Stimulated activated CD4-positive, alpha-beta T cell treated with anti-CD3 and anti-CD28 coated beads, Interleukin-4, amount 100 ng/mL, for 24 hours (primary cell): ENCODE measurements at regions not wholly inside any gene's neighbourhood (a gene's known extent, or its start where the extent isn't known, plus 50 kb on each side); places are given as distances from the start of the nearest gene placed in this dataset.
"Not testable (repeated sequence)": the region's sequence is repeated elsewhere in the genome, so short reads cannot be mapped to it uniquely, and the experiment has no call there.

Experiments used
- DNase-seq: peaks from one replicate; pipeline ENCODE4 v3.0.0-alpha.2; 2020

DNA sequence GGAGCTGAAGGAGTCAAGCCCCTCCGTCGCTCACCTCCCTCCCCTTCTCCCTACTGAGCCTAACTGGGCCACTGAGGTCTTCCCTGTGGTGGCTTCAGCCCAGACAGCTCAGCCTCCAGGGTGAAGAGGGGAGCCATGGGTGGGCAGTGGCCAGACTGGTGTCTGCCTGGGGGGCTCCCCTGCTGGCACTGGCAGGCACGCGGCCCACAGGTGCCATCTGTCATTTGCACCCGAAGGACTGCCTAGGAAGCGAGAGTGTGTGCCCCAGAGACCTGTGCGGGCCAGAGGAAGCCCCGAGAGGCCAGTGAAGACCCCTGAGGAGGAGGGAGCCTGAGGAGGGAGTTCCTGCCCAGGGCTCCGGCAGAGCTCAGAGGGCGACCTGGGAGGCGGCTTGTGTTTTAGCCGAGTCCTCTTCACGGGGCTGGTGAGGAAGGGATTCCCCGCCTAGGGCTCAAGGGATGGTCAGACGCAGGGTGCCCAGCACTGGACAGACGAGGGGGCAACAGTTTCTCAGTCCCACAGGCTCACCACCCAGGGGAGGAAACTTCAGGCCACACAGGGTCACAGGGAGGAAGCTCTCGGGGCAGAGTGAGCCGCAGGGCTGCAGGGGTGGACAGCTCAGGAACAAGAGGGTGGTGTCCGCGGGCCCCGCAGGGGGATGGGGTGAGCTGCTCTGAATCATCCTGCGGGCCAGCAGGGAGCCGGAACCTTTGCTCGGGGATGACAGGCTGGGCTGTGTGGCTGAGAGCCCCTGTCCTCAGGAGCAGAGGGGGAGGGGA lies 76.2 kb upstream of the PPP2R2D start:
- no peak for DNase-seq

DNA sequence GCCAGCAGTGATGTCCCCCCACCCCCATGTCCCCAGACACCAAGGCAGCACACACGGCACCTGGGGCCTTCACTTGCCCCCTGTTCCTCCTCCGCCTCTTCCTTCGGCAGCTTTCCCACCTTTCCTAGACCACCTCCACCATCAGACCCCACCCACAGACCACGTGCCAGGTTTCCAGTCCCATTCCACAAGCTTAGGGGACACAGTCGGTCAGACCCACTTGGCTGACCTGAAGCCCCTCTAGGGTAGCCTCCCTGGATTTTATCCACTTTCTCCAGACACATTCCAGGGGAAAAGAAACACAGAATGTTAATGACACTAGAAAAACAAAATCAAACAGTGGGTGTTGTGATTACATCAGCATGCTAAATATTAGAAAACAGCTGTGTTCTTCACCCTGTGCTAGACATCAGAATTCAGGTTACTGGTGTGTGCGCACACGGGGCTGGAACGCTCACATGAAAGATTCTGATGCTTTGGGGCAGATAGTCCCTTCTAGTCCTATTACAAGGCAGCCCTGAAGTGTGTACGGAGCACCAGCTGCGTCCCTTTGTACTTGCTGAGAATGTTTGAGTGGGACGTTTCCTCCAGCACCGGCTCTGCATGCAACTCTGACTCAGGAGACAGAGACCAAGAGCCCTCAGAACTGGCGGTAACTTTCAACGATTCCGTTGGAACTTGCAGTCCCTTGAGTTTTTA lies 75.5 kb upstream of the PPP2R2D start:
- DNase-seq = no peak

DNA sequence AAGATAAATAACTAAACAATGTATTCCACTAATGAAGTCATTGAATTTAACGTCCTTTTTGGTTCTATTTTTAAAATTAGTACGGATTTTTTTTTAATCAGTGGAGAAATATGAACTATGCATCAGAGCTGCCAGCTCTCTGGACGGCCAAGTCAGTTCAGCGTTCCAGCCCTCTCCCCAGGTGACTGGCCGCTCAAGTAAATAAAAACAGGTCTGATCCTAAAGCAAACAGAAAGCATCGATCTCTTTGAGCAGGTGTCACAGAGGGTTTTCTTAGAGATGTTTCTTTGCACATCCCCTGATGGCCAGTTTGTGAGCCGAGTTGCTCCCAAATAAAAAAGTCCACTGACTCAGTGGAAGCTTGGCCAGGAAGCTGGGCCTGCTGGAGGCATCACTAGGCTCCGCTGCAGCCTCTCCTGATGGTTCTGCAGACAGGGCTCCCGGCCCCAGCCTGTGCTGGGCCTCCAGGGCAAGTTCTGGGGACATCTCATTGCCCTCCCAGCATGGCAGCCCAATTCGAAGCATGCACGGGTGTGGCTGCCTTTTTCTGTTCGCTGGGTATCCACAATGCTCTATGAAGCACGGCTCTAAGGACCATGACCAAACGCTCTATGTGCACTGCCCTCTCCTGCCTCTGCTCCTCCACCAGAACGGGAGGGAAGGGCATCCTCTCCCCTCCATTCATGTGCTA lies 74.7 kb upstream of the PPP2R2D start:
- no peak for DNase-seq

DNA sequence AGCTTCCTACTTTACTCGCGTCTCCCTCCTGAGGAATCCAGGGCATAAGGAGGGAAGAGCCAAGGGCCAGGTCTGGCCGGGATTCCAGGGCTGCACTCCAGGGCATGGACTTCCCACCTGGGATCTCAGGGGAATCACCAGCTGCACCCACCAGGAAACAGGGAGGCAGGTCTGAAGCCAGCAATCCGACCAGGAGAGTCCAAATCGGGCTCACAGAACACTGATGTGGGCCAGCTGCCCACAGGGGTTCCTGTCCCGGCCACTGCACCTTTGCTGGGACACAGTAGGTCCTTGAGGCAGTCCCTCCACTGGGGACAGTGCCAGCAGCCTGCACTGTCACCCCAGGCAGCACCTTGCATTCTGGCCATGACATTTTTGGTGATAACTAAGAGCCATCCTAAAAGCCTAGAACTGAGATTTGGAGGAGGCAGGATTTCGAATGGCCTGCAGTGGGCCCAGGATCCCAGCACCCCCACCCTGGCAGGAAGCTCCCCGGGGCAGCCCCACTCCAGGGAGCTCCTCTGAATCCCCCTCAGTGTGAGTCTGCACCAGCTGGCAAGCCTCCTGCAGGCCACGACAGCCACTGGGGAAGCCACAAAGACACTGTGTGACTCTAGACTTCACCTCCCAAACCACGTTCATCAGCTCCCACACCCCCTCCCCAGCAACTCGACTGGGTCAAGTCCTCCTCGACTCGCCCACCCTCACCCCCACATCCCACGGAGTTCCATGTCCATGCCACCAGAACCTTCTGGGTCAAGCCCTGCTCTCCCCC lies 71.5 kb upstream of the PPP2R2D start:
- DNase-seq = no peak

DNA sequence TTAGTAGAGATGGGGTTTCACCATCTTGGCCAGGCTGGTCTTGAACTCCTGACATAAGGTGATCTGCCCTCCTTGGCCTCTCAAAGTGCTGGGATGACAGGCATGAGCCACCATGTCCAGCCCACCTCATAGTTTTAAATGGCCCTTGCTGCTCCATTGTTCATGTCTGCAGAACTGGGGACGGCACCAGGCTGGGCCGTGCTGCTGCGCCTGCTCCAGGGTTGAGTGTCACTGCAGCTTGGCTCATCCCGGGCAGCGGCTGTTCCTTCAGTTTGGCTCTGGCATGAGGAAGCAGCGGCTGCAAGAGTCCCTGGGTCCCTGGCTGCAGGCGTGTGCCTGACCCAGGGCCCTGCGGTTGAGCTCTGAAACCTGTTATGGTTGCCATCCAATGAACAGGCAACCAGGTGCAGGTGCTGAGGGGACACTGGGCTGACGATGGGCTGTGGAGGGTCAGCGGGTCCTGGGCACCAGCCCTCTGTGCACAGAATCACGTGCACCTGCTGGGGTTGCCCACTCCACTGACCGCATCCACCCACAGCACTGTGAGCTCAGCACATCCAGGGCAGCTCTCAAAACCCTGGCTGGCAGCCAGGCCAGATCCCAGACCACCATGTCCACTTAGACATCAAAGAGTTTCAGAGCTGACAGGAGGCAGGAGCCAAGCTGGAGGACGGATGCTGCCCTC lies 70.2 kb upstream of the PPP2R2D start:
- DNase-seq = no peak

DNA sequence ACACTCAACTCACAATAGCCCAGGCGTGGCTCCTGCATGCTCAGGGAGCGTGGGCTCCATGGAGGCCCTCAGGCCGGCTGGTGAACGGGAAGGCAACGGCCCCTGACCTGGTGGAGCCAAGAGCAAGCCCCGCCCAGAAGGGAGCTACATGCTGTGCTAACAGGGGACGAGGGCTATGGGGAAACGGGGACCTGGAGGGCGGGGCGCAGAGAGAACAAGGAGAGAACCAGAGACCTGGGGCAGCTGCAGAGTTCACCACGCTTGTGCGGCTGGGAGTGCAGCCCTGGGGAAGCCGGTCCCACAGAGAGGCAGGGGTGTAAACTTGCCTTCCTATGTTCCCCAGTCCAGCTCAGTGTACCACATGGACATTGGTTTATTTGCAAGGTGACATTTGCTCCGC lies 69.2 kb upstream of the PPP2R2D start:
- DNase-seq = no peak

DNA sequence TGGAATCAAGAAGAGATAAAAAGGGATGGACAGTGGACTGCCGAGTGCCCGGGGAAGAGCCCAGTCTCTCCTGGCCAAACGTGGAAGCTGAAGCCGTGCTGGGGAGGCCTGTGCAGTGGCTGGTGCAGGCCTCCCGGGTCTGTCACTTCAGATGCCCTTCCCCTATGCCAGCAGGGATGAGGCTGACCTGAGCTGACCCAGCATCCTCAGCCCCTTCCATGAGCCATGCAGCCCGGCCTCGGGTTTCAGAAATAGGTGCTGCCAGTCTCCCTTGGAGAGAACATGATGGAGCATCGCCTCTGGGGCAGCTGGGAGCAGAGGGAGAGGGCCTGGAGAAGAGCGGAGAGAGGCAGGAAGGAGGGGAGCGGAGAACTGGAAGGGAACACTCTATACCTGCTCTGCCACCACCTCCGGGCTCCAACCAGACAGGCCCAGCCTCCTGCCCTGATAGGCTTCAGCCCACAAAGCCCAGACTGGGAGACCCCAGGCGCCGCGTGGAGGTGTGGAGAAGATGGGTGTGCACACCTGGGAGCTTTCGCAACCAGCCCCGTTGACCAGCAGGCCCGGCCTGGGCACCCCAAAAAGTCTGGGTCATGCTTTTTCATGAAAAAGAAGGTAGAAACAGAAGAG lies 68.6 kb upstream of the PPP2R2D start:
- no peak for DNase-seq

DNA sequence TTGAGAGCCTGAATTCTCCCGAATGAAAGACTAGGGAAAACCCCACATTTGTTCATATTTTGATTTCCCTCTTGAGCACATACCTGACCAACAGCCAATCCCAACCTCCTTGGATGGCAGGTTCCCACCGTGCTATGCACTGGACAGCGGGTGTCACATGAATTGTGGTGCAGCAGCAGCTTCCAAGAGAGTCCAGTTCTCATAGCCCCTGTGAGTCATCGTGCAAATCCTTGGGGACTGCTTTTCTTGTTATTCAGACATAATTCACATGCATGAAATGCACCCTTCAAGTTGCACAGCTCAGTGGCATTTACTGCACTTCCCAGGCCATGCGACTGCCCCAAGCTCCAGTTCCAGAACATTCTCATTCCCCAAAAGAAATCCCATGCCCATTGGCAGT lies 67.8 kb upstream of the PPP2R2D start:
- no peak for DNase-seq

DNA sequence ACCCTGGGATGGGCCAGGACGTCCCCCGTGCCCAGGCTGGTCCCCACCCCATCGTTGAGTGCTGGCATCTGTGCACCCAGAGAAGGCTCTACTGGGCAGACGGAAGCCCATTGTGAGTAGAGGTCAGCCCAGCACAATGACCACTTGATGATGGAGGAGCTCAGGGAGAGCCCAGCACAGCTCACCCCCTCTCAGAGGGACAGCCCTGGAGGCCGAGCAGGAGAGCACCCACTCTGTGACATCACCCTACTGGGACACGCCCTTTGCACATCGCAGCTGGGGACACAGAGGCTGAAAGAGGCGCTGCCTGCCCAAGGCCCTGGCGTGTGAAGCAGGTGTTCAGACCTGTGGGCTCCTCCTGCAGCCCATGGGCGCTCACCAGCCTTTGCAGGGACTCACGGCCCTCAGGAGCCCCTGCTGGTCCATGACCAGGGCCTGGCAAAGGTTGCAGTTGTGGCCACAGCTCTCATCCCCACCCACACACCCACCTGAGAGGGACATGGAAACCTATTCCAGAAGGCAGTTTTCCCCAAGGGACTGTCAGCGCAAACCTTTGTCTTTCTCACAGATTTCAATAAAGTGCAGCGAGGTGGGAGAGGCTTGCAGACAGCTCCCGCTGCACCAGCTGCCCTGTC lies 67.2 kb upstream of the PPP2R2D start:
- no peak for DNase-seq

DNA sequence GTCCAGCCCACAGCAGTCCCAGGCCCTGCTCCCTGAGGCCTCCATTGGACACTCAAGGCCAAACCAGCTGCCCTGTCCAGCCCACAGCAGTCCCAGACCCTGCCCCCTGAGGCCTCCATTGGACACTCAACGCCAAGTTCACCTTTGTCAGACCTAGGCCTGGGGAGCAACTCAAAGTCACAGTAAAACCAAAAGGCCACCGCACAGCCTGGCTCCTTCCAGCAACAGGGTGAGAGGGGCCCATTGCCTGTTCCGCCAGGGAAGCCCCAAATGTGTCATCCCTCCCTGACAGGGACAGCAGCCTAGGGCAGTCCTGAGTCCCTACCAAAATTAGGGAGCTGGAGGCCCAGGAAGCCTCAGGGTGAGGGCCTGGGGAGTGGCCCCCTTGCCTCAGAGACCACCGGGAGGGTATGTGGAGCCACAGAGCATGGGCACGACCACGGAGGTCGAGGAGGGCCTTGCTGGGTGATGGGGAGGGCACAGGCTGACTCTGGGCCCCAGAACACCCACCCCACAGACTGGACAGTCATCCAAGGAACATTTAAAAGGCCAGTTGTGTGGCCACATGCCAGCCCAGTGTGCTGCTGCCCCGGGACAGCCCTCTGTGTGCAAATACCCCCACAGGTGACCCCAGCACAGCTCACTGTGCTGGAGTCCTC lies 66.5 kb upstream of the PPP2R2D start:
- no peak for DNase-seq

DNA sequence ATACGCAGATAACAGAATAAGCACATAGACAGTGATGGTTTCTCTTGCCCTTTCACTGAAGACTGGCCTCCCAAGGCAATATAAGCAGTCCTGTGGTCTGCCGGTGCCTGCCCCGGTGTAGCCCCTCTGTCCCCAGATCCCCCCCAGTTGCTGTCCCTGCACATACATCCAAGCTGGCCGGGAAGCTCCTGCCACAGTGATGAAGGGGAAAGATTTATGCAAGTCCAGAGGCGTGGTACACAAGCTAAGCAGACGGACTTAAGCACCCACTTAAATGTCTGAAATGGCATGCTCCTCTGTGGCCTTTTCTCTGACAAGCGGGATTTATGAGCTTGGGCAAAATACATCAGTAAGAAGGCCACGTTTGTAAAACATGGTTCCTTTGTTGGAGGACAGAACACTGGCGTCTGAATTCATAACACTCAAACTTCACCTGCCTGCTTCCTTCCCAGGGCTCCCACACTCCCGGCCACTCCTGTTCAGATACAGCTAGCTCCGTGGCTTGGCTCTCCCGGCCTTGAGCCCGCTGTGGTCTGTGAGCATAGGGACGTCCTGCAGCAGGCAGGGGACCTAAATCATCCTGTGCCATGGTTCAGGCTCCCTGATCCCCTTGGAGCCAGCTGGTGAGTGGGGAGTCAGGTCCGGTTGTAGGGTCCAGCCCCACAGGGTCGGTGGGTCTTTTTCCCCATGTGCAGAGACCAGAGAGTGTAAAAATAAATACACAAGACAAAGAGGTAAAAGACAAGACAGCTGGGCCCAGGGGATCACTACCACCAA lies 61.7 kb upstream of the PPP2R2D start:
- DNase-seq = no peak

DNA sequence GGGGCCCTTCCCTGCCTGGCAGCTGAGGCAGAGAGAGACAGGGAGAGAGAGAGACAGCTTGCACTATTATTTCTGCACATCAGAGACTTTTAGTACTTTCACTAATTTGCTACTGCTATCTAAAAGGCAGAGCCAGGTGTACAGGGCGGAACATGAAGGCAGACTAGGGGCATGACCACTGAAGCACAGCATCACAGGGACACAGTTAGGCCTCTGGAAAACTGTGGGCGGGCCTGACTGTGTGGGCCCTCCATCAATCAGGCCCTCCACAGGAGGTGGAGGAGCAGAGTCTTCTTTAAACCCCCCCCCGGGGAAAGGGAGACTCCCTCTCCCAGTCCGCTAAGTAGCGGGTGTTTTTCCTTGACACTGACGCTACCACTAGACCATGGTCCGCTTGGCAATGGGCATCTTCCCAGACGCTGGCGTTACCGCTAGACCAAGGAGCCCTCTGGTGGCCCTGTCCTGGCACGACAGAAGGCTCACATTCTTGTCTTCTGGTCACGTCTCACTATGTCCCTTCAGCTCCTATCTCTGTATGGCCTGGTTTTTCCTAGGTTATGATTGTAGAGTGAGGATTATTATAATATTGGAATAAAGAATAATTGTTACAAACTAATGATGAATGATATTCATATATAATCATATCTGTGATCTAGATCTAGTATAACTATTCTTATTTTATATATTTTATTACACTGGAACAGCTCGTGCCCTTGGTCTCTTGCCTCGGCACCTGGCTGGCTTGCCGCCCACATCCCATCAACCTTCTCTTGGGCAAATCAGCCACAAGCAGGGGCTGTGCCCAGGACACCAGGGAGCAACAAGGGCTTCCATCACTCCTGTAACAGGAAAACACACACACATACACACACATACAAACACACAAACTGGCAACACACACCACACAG lies 60.7 kb upstream of the PPP2R2D start:
- DNase-seq = not testable (repeated sequence)

DNA sequence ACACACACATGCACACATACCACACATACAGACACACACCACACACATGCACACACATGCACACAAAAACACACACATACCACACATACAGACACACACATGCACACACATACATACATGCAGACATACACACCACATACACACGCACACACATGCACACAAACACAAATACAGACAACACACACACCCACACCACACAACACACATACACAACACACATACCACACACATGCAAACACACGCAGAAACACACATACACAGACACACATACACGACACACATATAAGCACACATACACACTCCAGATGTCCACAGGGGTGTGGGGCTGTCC lies 60.1 kb upstream of the PPP2R2D start:
- DNase-seq = no peak

DNA sequence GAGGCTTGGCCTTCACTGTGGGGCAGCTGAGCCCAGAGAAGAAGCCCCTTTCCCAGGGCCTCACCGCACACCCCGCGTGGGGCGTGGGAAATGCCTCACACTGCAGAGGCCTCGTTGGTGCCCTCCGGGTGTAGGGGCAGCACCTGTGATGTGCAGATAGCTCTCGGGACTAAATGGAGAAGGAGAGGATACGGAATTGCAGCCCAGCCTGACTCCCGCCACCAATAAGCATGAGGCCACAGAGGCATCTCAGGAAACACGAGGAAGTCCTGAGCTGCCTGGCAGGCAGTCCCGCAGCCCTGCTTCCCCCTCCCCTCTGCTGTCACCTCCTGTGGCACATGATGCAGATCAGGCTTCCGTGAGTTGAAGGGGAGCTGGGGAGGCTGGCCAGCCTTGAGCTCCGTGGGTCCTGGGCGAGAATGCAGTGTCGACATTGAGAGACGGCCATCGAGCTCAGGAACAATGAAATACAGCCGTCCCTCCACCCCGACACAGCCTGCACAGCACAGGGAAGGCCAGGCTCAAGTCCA lies 59.6 kb upstream of the PPP2R2D start:
- no peak for DNase-seq

DNA sequence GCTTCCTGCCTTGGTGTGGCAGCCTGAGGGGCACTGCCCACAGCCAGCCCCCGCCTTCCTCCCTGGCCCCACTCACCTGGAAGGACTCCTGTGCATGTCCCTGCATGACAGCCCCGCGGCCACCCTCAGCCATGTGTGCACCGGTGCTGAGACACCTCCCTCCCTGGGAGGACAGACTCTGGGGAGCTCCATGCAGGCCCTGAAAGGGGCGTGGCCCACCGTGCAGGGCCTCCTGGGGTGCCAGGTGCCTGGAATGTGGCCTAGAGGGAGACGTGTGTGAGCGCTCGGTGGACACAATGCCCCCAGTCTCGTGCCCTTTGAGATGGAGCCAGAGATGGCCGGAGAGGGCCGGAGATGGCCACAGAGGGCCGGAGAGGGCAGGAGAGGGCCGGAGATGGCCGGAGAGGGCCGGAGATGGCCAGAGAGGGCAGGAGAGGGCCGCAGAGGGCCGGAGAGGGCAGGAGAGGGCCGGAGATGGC lies 59.1 kb upstream of the PPP2R2D start:
- DNase-seq = no peak

DNA sequence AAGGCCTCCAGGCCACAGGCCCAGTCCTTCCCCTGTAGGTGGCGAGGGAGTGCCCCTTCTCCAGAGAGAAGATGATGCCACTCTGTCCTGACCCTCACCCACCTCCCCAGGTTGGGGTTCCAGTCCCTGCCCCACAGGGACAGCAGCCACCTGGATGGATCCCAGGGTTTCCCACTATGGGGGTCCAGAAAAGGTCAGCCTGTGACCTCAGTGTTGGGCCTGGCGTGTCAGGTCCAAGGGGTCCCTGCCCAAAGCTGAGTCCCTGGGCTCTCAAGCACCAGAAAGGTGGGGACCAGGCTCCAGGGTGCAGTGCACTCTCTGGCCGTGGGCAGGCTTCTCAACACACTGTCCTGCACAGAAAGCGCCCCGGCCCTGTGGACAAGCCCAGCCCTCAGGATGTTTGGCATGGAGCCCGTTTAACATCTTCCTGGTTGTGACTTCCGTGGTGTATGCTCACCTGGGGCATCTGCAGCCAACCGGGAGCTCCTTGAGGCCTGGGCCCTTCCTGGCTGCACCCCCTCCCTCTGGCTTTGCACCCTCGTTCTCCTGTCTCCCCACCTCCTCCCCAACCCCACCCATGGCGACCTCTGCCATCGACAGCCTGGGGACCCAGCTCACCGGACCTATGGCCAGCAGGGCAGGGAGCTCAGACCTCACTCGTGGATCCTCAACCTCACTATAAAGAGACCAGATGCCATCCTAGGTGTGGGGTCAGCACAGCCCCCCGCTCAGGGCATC lies 58.3 kb upstream of the PPP2R2D start:
- DNase-seq = no peak

DNA sequence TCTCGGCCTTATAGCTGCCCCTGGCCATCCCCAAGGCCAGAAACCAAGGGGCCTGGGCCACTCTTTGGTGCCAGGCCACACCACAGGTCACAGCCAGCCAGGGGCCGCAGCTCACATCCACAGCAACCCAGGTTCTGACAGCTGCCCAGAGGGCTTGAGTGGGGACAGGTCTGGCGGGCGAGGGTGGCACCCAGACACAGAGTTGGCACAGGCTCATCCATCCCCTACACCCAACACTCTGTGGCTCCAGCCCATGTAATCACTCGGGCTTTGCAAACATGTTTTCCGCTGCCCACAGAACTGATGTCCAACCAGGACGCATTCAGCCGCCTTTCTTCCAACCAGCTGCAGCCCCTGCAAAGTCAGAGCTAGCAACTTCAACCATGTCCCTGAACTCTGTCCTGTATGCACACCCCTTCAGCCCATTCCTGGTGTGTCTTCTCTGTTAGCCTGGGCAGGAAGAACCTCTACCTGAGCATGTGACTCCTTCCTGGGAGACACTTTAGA lies 57.7 kb upstream of the PPP2R2D start:
- no peak for DNase-seq

DNA sequence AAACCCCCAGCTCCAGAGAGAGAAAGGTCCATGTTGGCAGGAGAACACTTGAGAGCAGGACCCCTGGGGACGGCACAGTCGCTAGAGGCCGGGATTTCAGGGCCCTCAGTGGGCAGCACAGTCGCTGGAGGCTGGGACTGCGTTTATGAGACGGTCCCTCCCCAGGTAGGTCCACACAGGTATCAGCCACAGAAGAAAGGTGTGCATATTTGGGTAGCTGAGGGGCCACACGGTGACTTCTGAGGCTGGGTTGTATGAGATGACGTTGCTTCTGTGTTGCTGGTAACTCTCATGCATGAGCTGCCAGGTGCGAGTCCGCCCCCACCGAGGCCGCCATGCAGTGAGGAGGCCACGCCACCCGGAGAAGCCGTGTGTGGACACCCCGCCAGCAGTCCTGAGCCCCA lies 56.9 kb upstream of the PPP2R2D start:
- DNase-seq = no peak
